HL-60 (cell line): ENCODE measurements at regions not wholly inside any gene's neighbourhood (a gene's known extent, or its start where the extent isn't known, plus 50 kb on each side); places are given as distances from the start of the nearest gene placed in this dataset.
"Not testable (repeated sequence)": the region's sequence is repeated elsewhere in the genome, so short reads cannot be mapped to it uniquely, and the experiment has no call there.

Experiments
- DNase-seq, 2 experiments: peaks; one replicate each; pipeline ENCODE4 v3.0.0-alpha.2; 2010 to 2020; ENCODE audit warnings: low read depth in 1 of 2, low spot score in 1 of 2
- H3K27ac ChIP-seq: fragments of 250-450 bp; sonication (Bioruptor Pico); replicated peaks from 2 replicates; pipeline ENCODE4 v1.5.1; 2020; ENCODE audit warnings: mild to moderate bottlenecking, moderate library complexity
- H3K27me3 ChIP-seq: fragments of 250-450 bp; sonication (Bioruptor Pico); 2 replicates; pipeline ENCODE4 v1.5.1; 2021; ENCODE audit warnings: mild to moderate bottlenecking, moderate library complexity; ENCODE audit not compliant: insufficient read depth, poor library complexity, severe bottlenecking
- H3K4me3 ChIP-seq: replicated peaks from 2 replicates; pipeline ENCODE4 v1.5.1; 2011; ENCODE audit warnings: mild to moderate bottlenecking, control low read depth, low read length; ENCODE audit not compliant: insufficient read depth
- GABPA ChIP-seq: IDR thresholded peaks from 2 replicates; pipeline ENCODE4 v1.6.1; 2012; ENCODE audit warnings: low read depth
- POLR2AphosphoS5 ChIP-seq: IDR thresholded peaks from 2 replicates; pipeline ENCODE4 v1.6.1; 2012; ENCODE audit warnings: low read depth
- SPI1 ChIP-seq: IDR thresholded peaks from 2 replicates; pipeline ENCODE4 v1.6.1; 2012; ENCODE audit warnings: low read depth, mild to moderate bottlenecking, borderline replicate concordance
- TF ChIP-seq, protein P1 (sequence below): IDR thresholded peaks from one replicate; pipeline ENCODE4 v1.5.1; 2011; ENCODE audit warnings: low read length, control low read depth, inconsistent platforms; ENCODE audit not compliant: insufficient read depth
- TF ChIP-seq, protein P2 (sequence below): IDR thresholded peaks from 2 replicates; pipeline ENCODE4 v1.6.1; 2012; ENCODE audit warnings: low read depth; ENCODE audit not compliant: insufficient replicate concordance

DNA sequence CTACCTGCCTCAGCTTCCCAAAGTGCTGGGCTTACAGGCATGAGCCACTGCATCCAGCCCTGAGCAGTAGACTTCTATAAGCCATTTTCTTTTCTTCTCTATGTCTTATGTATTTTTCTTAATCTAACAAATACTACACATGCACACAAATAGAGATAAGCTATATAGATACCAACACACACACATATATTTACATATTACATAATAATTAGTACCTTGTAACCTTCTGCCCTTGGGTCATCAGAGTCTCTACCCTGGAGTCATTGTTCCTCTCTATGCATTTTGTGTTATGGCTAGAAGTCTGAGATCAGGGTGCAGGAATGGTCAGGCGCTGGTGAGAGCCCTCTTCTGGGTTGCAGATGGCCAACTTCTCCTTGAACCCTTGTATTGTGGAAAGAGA, 154.0 kb upstream of the PTPRG start:
- Histone ChIP-seq H3K27ac (no peak overlapping the region), H3K27me3 (no peaks in the 10 kb centered on the region), H3K4me3 (no peak overlapping the region)
- no peak for DNase-seq
- TF ChIP-seq, protein P1, sequence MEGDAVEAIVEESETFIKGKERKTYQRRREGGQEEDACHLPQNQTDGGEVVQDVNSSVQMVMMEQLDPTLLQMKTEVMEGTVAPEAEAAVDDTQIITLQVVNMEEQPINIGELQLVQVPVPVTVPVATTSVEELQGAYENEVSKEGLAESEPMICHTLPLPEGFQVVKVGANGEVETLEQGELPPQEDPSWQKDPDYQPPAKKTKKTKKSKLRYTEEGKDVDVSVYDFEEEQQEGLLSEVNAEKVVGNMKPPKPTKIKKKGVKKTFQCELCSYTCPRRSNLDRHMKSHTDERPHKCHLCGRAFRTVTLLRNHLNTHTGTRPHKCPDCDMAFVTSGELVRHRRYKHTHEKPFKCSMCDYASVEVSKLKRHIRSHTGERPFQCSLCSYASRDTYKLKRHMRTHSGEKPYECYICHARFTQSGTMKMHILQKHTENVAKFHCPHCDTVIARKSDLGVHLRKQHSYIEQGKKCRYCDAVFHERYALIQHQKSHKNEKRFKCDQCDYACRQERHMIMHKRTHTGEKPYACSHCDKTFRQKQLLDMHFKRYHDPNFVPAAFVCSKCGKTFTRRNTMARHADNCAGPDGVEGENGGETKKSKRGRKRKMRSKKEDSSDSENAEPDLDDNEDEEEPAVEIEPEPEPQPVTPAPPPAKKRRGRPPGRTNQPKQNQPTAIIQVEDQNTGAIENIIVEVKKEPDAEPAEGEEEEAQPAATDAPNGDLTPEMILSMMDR: no peak
- no peak for TF ChIP-seq SPI1
- TF ChIP-seq, protein P2, sequence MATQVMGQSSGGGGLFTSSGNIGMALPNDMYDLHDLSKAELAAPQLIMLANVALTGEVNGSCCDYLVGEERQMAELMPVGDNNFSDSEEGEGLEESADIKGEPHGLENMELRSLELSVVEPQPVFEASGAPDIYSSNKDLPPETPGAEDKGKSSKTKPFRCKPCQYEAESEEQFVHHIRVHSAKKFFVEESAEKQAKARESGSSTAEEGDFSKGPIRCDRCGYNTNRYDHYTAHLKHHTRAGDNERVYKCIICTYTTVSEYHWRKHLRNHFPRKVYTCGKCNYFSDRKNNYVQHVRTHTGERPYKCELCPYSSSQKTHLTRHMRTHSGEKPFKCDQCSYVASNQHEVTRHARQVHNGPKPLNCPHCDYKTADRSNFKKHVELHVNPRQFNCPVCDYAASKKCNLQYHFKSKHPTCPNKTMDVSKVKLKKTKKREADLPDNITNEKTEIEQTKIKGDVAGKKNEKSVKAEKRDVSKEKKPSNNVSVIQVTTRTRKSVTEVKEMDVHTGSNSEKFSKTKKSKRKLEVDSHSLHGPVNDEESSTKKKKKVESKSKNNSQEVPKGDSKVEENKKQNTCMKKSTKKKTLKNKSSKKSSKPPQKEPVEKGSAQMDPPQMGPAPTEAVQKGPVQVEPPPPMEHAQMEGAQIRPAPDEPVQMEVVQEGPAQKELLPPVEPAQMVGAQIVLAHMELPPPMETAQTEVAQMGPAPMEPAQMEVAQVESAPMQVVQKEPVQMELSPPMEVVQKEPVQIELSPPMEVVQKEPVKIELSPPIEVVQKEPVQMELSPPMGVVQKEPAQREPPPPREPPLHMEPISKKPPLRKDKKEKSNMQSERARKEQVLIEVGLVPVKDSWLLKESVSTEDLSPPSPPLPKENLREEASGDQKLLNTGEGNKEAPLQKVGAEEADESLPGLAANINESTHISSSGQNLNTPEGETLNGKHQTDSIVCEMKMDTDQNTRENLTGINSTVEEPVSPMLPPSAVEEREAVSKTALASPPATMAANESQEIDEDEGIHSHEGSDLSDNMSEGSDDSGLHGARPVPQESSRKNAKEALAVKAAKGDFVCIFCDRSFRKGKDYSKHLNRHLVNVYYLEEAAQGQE: no peak
- TF ChIP-seq POLR2AphosphoS5: no peak
- TF ChIP-seq GABPA: no peak

DNA sequence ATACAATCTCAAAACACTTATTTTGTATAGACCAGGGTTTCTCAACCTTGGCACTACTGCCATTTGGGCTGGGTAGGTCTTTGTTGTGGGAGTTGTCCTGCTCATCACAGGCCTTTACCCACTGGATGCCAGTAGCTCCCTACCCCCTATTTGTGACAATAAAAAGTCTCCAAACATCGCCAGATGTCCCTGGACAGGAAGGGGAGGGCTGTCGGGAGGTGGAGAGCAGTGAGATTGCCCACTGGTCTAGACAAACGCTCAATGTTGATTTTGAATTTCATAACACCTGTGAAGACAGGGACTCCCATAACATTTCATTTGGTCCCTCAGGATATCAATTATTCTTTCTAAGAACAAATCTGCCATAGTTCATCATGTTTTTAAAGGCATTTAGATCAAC, 151.7 kb upstream of the PTPRG start:
- H3K27me3 ChIP-seq: no peaks in the 10 kb centered on the region
- no peak overlapping the region for H3K27ac ChIP-seq
- no peak for TF ChIP-seq GABPA
- TF ChIP-seq POLR2AphosphoS5: no peak
- TF ChIP-seq, protein P2: no peak
- TF ChIP-seq, protein P1: no peak
- TF ChIP-seq SPI1: no peak
- DNase-seq: no peak
- H3K4me3 ChIP-seq: no peak overlapping the region

DNA sequence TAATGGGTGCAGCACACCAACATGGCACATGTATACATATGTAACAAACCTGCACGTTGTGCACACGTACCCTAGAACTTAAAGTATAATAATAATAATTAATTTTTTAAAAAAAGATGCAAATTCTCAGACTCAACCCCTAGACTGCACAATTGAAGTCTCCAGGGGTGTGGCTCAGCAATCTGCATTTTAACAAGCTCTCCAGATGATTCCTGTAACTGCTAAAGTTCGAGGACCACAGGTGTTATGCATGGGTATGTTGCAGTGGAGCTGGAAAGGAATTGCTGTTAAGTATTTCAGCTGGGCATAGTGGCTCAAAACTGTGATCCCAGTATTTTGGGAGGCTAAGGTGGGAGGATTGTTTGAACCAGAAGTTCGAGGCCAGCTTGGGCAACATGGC, 151.0 kb upstream of the PTPRG start:
- not testable (repeated sequence) for H3K4me3 ChIP-seq, H3K27me3 ChIP-seq, DNase-seq, H3K27ac ChIP-seq

DNA sequence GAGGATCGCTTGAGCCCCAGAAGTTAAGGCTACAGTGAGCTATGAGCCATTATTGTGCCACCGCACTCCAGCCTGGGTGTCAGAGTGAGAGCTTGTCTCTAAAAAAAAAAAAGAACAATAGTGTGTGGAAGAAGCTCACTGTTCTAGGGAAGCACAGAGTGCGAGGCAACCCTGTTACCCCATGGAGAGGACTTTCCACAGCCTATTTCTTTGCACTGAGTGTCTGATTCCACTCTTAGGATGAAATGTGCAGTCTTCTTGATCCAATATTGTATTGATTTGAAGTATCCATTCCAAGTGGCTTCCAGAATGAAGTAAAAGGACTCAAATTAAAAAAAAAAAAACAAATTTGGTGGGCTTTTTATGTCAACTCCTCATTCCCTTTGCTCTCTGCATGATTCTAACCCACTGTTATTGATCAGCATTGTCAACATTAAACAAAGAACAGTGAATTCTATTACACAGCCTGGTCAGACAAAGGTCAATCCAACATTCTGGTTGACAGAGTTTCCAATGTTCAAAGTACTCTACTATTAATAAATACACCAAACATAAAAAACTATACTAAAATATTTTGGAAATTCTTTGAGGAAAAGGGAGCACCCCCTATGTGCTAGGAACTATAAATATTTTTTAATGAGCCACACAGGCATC, 150.2 kb upstream of the PTPRG start:
- TF ChIP-seq, protein P2: no peak
- TF ChIP-seq, protein P1: no peak
- TF ChIP-seq POLR2AphosphoS5 (no peak), SPI1 (no peak), GABPA (no peak)
- no peaks in the 10 kb centered on the region for H3K27me3 ChIP-seq
- no peak for DNase-seq
- H3K27ac ChIP-seq: no peak overlapping the region
- no peak overlapping the region for H3K4me3 ChIP-seq
